ENCODE measurements at regions not wholly inside any gene's neighbourhood (a gene's known extent, or its start where the extent isn't known, plus 50 kb on each side); places are given as distances from the start of the nearest gene placed in this dataset.
A peak's percentile ranks its signal among the peaks of the same experiment; 100 is the strongest.

- Histone ChIP-seq H3K9me3 (replicated peaks; ENCODE audit: insufficient read depth, low read length) (no peaks in the 10 kb centered on the region), H3K9ac (ENCODE audit: low read length) (no peak overlapping the region), H4K20me1 (ENCODE audit: insufficient read depth, low read length) (no peaks in the 10 kb centered on the region), H2AFZ (ENCODE audit: low read length) (no peak overlapping the region), H3K79me2 (ENCODE audit: low read length) (no peaks in the 10 kb centered on the region), H3K9me2 (replicated peaks; ENCODE audit: insufficient read depth, low read length) (no peaks in the 10 kb centered on the region), H3K27me3 (replicated peaks; ENCODE audit: insufficient read depth, low read length) (no peaks in the 10 kb centered on the region), H3F3A (ENCODE audit: insufficient read depth, low read length) (peaks cover 31% of the 10 kb centered on the region), H3K27ac (ENCODE audit: low read length) (no peak overlapping the region; the same call in 1 of the 2 replicates), H3K4me3 (ENCODE audit: low read length) (no peak overlapping the region), H3K4me1 (ENCODE audit: low read length) (peaks cover 52% of the 10 kb centered on the region), H3K36me3 (replicated peaks; ENCODE audit: insufficient read depth, low read length) (no peaks in the 10 kb centered on the region), H3K4me2 (ENCODE audit: low read depth, low read length) (peak overlapping the region; percentile 47; the same call in 1 of the 2 replicates)
- DNase-seq: no peak
- TF ChIP-seq EZH2phosphoT487 (IDR thresholded peaks at IDR 0.05; ENCODE audit: low read length) (no peak), EZH2 (optimal IDR thresholded peaks at IDR 0.05; ENCODE audit: low read depth, low read length) (no peak)
- TF ChIP-seq, protein P1, sequence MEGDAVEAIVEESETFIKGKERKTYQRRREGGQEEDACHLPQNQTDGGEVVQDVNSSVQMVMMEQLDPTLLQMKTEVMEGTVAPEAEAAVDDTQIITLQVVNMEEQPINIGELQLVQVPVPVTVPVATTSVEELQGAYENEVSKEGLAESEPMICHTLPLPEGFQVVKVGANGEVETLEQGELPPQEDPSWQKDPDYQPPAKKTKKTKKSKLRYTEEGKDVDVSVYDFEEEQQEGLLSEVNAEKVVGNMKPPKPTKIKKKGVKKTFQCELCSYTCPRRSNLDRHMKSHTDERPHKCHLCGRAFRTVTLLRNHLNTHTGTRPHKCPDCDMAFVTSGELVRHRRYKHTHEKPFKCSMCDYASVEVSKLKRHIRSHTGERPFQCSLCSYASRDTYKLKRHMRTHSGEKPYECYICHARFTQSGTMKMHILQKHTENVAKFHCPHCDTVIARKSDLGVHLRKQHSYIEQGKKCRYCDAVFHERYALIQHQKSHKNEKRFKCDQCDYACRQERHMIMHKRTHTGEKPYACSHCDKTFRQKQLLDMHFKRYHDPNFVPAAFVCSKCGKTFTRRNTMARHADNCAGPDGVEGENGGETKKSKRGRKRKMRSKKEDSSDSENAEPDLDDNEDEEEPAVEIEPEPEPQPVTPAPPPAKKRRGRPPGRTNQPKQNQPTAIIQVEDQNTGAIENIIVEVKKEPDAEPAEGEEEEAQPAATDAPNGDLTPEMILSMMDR (IDR thresholded peaks at IDR 0.05; ENCODE audit: low read length): no peak
Measured at GRCh38 chr1:181148636-181149035, 60.1 kb downstream of the IER5 start.

DNA sequence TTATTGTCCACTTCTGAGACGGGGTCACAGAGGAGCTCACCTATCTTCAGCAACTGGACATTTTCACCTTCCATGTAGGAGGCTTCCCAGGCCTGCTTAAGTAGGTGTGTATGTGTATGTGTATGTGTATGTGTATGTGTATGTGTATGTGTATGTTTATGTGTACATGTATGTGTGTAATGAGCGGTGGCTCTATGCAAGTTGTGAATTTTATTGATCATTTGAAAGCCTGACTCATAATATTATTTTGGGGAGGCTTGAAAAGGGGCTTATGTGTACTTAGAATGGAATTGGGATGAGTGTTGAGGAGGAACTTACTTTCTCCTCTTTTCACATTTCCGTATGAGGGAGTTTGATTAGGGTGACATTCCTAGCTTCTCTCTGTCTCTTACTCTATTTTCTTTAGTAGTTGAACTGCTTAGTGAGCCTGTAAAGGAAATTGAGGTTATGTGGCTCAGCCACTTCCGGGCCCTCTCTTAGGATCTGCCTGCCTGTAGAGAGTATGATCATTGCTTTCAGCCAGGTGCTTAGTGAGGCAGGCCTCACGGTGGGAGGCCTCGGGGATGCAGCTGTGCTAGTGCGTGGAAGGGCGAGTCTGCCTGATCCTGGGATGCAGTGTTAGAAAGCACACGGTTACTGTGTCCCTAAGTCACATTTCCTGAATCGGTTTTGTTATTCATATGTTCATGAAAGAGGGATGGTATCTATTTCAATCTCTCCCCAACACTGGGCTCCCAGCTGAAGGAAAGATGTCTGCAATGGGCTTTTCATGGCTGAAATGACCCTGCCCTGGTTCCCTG, 61.0 kb downstream of the IER5 start:
- TF ChIP-seq EZH2phosphoT487 (IDR thresholded peaks at IDR 0.05; ENCODE audit: low read length): no peak
- Histone ChIP-seq H3K79me2 (ENCODE audit: low read length) (no peaks in the 10 kb centered on the region), H3K27me3 (replicated peaks; ENCODE audit: insufficient read depth, low read length) (no peaks in the 10 kb centered on the region), H3K4me3 (ENCODE audit: low read length) (peak overlapping the region; percentile 4; the same call in 1 of the 2 replicates), H3K9me3 (replicated peaks; ENCODE audit: insufficient read depth, low read length) (no peaks in the 10 kb centered on the region), H4K20me1 (ENCODE audit: insufficient read depth, low read length) (no peaks in the 10 kb centered on the region), H3K4me1 (ENCODE audit: low read length) (peaks cover 54% of the 10 kb centered on the region), H3F3A (ENCODE audit: insufficient read depth, low read length) (peaks cover 32% of the 10 kb centered on the region), H3K9me2 (replicated peaks; ENCODE audit: insufficient read depth, low read length) (no peaks in the 10 kb centered on the region), H3K27ac (ENCODE audit: low read length) (peak overlapping the region; percentile 69), H3K4me2 (ENCODE audit: low read depth, low read length) (peak overlapping the region; percentile 47), H2AFZ (ENCODE audit: low read length) (peak overlapping the region; percentile 5; the same call in 1 of the 2 replicates), H3K9ac (ENCODE audit: low read length) (0 out of 2 replicates have a peak overlapping the region, but pooled peaks have one; percentile 3), H3K36me3 (replicated peaks; ENCODE audit: insufficient read depth, low read length) (no peaks in the 10 kb centered on the region)
- peak; percentile 96 for DNase-seq

DNA sequence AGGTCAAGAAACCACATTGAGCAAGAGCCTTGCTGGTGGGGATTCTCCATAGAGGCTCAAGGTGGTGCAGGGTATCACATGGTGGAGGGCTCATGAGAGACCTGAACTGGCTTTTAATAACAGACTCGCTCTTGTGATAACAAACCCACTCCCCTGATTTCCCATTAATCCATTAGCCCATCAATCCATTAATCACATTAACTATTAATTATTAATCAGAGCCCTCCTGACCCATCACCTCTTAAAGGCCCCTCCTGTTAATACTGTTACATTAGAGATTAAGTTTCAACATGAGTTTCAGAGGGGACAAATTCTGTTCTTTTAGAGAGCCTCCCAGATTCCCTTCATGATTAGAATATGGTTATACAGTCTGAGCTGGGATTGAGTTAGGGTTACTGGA, 61.8 kb downstream of the IER5 start:
- Histone ChIP-seq H3F3A (ENCODE audit: insufficient read depth, low read length) (peaks cover 32% of the 10 kb centered on the region), H3K9ac (ENCODE audit: low read length) (no peak overlapping the region), H3K79me2 (ENCODE audit: low read length) (no peaks in the 10 kb centered on the region), H3K36me3 (replicated peaks; ENCODE audit: insufficient read depth, low read length) (no peaks in the 10 kb centered on the region), H3K27me3 (replicated peaks; ENCODE audit: insufficient read depth, low read length) (no peaks in the 10 kb centered on the region), H3K4me2 (ENCODE audit: low read depth, low read length) (peak overlapping the region; percentile 47), H3K9me3 (replicated peaks; ENCODE audit: insufficient read depth, low read length) (no peaks in the 10 kb centered on the region), H2AFZ (ENCODE audit: low read length) (no peak overlapping the region), H3K9me2 (replicated peaks; ENCODE audit: insufficient read depth, low read length) (no peaks in the 10 kb centered on the region), H3K4me3 (ENCODE audit: low read length) (no peak overlapping the region), H4K20me1 (ENCODE audit: insufficient read depth, low read length) (no peaks in the 10 kb centered on the region), H3K4me1 (ENCODE audit: low read length) (peaks cover 54% of the 10 kb centered on the region), H3K27ac (ENCODE audit: low read length) (peak overlapping the region; percentile 69)
- TF ChIP-seq EZH2 (optimal IDR thresholded peaks at IDR 0.05; ENCODE audit: low read depth, low read length) (no peak), EZH2phosphoT487 (IDR thresholded peaks at IDR 0.05; ENCODE audit: low read length) (no peak)
- TF ChIP-seq, protein P1 (IDR thresholded peaks at IDR 0.05; ENCODE audit: low read length): no peak
- DNase-seq: no peak

- no peaks in the 10 kb centered on the region for H3K79me2 ChIP-seq (ENCODE audit: low read length)
- no peak overlapping the region for H3K4me3 ChIP-seq (ENCODE audit: low read length)
- no peak for DNase-seq
- no peaks in the 10 kb centered on the region for H4K20me1 ChIP-seq (ENCODE audit: insufficient read depth, low read length)
- H2AFZ ChIP-seq (ENCODE audit: low read length): no peak overlapping the region
- no peak for TF ChIP-seq EZH2phosphoT487 (IDR thresholded peaks at IDR 0.05; ENCODE audit: low read length)
- H3K9ac ChIP-seq (ENCODE audit: low read length): no peak overlapping the region
- H3K9me2 ChIP-seq (replicated peaks; ENCODE audit: insufficient read depth, low read length): no peaks in the 10 kb centered on the region
- H3K4me1 ChIP-seq (ENCODE audit: low read length): peaks cover 54% of the 10 kb centered on the region
- H3K9me3 ChIP-seq (replicated peaks; ENCODE audit: insufficient read depth, low read length): no peaks in the 10 kb centered on the region
- H3K36me3 ChIP-seq (replicated peaks; ENCODE audit: insufficient read depth, low read length): no peaks in the 10 kb centered on the region
- no peaks in the 10 kb centered on the region for H3K27me3 ChIP-seq (replicated peaks; ENCODE audit: insufficient read depth, low read length)
- H3K4me2 ChIP-seq (ENCODE audit: low read depth, low read length): no peak overlapping the region
- peaks cover 32% of the 10 kb centered on the region for H3F3A ChIP-seq (ENCODE audit: insufficient read depth, low read length)
- no peak overlapping the region for H3K27ac ChIP-seq (ENCODE audit: low read length)
Measured at GRCh38 chr1:181150842-181151241, 62.3 kb downstream of the IER5 start.

All from MM.1S (cell line).